IPS-15b (cell line): ENCODE measurements at regions not wholly inside any gene's neighbourhood (a gene's known extent, or its start where the extent isn't known, plus 50 kb on each side); places are given as distances from the start of the nearest gene placed in this dataset.

Source experiments
- H3K27me3 ChIP-seq: one replicate; pipeline ENCODE4 v1.6.1; 2013; ENCODE audit warnings: low read length; ENCODE audit not compliant: control insufficient read depth, insufficient read depth
- H3K36me3 ChIP-seq: one replicate; pipeline ENCODE4 v1.6.1; 2013; ENCODE audit warnings: low read length; ENCODE audit not compliant: control insufficient read depth, insufficient read depth
- H3K4me1 ChIP-seq: one replicate; pipeline ENCODE4 v1.6.1; 2013; ENCODE audit warnings: mild to moderate bottlenecking, low read length; ENCODE audit not compliant: control insufficient read depth, insufficient read depth
- H3K4me3 ChIP-seq: one replicate; pipeline ENCODE4 v1.5.1; 2013; ENCODE audit warnings: low read depth, low read length
- H3K9ac ChIP-seq: one replicate; pipeline ENCODE4 v1.6.1; 2013; ENCODE audit warnings: low read depth, mild to moderate bottlenecking, low read length
- H3K9me3 ChIP-seq: one replicate; pipeline ENCODE4 v1.6.1; 2013; ENCODE audit warnings: mild to moderate bottlenecking, low read length; ENCODE audit not compliant: control insufficient read depth, insufficient read depth

DNA sequence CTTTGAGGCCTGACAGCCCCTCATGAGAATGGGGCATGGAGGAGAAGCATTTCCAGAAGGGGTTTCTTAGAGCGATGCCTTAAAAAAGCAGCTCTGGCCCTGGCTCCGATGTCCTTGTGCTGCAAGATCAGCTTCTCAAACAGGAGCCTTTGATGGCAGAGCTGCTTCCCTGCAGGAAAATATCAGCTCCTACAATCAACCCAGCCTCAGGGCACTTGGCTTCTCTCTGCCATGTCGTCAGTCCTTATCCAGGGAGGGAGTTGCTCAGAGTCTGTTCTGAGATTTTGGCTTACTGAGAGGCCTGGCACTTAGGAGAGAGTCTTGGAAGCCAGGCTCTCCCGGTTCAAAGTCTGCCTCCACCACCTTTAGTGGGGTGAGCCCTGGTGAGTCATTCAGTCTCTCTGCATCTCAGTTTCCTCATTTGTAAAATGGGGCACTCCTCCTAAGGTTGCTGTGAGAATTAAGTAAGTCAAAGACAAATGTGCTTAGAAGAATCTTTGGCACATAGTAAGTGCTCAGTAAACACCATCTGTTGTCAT, 184.4 kb downstream of the HAPSTR1 start:
- Histone ChIP-seq H3K9me3 (no peaks in the 10 kb centered on the region), H3K36me3 (no peaks in the 10 kb centered on the region), H3K4me1 (no peaks in the 10 kb centered on the region), H3K4me3 (no peak overlapping the region), H3K27me3 (no peaks in the 10 kb centered on the region), H3K9ac (no peak overlapping the region)

DNA sequence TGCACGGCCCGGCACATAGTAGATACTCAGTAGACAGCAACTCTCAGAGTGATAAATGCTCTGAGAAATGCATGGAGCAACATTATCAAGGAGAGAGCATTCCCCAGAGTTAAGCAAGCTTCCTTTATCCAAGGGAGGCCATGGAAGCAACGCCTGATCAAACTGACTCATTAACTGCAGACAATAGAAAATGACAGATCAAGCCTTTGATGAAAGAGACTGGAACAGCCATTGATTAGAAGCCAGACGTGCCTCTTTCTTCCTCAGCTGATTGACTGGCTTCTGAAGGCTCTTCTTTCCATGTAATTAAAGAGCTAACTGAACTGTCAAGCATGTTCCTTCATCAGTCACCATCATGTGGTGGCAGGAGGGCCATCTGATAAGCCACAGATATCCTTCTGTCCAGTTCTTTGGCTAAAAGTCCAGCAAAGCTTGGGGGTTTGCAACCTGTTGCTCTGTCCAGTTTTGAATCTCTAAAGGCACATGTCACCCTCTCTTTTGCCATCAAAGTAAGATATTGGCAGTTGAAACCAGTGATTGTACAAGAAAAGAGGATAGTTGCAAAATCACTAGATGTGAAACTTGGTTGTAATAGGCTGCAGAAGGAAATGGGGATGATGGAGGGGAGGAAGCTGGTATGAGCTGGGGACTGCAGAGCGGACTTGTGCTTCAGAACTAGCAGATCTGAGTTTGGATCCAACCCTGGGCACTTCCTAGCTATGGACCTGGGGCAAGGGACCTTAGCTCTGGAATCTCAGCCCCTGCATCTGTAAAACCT, 188.0 kb downstream of the HAPSTR1 start:
- Histone ChIP-seq H3K36me3 (no peaks in the 10 kb centered on the region), H3K9me3 (no peaks in the 10 kb centered on the region), H3K4me3 (no peak overlapping the region)

DNA sequence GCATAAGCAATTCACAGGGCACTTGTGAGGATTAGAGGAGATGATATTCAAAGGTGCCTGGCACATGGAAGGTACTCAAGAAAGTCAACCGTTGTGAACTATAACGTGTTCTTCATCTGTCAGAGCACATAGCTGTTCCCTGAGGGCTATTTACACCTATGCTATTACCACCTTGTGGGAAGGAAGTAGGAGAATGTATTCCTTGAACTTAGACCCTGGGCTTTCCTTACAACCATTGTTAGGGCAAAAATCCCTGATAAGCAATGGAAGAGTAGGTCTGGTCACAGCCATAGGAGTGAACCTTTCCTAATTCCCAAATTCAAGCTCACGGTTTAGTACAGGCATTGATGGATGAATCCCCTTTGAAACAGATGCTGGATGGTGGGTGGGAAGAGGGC, 188.6 kb downstream of the HAPSTR1 start:
- H3K9ac ChIP-seq, result no peak overlapping the region
- no peaks in the 10 kb centered on the region for H3K4me1 ChIP-seq

More for the DNA sequence above, 188.0 kb downstream of the HAPSTR1 start:
- Histone ChIP-seq H3K27me3 (no peaks in the 10 kb centered on the region), H3K9ac (no peak overlapping the region), H3K4me1 (no peaks in the 10 kb centered on the region)

DNA sequence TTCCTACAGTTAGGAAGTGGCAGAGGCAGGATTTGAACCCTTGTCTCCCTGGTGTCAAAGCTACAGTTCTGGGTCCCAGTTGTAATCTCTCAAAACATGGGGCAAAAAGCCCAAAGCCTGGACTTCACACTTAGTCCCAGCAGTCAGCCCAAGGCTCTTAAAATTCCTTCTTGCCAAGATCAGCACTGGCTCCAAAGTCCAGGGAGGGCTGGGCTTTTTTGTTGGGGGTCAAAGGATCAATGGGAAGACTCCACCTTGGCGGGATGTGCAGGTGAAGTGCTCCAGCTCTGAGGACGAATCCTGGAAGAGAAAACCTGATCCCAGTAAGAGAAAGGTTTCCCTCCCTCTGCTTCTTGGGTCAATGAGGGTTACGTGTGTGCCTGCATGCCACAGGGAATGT, 195.5 kb downstream of the HAPSTR1 start:
- H3K4me1 ChIP-seq, result no peaks in the 10 kb centered on the region
- no peaks in the 10 kb centered on the region for H3K36me3 ChIP-seq
- H3K9ac ChIP-seq, result no peak overlapping the region
- H3K27me3 ChIP-seq, result no peaks in the 10 kb centered on the region
- H3K4me3 ChIP-seq, result no peak overlapping the region
- no peaks in the 10 kb centered on the region for H3K9me3 ChIP-seq

More for the DNA sequence above, 188.6 kb downstream of the HAPSTR1 start:
- no peaks in the 10 kb centered on the region for H3K36me3 ChIP-seq
- H3K9me3 ChIP-seq, result no peaks in the 10 kb centered on the region
- H3K27me3 ChIP-seq, result no peaks in the 10 kb centered on the region
- H3K4me3 ChIP-seq, result no peak overlapping the region

DNA sequence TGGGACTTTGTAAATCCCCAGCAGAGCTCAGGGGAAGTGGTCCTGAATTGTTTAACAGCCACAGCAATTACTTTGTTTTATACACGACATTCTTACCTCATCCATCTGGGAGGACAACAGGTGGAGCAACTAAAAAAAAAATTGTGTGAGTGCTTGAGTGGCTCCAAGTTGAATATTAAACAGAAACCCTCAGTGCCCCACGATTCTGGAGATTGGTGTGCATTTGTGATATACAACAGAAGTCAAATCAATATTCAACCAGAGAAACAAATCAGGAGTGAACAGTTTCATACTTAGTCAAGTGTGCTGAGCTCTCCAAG, 204.8 kb downstream of the HAPSTR1 start:
- Histone ChIP-seq H3K36me3 (no peaks in the 10 kb centered on the region), H3K4me1 (no peaks in the 10 kb centered on the region), H3K9ac (no peak overlapping the region), H3K27me3 (no peaks in the 10 kb centered on the region), H3K4me3 (no peak overlapping the region), H3K9me3 (no peaks in the 10 kb centered on the region)

DNA sequence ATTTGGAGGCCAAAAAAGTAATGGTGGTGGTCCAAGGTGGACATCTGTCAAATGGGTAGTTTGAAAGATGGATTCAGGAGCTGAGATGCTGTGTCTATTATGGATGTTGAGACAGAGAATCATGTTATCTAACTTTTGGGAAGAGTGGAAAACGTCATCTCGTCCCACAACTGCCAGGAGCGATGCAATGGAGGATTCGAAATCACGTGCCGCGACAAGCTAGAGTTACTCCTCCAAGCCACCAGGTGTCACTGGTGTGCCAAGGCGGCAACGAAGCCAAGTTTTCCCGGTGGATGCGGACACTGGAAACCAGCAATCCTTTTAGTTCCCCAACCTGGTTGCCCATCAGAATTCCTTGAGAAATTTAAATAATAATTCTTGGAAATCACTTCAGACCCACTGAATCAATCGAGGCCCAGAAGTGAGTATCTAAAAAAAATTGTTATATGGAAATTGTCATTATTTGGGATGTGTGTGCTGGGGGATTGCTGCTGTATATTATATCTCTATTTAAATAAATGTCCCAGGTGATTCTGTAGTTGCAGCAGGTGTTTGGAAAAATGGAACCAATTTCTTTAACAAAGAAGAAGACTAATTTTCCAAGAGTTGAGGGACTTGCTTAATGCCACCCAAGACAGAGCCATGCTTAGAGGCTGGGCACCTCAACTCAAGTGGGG, 206.1 kb downstream of the HAPSTR1 start:
- H3K4me3 ChIP-seq, result no peak overlapping the region
- no peaks in the 10 kb centered on the region for H3K36me3 ChIP-seq
- H3K9me3 ChIP-seq, result no peaks in the 10 kb centered on the region
- no peaks in the 10 kb centered on the region for H3K4me1 ChIP-seq
- H3K9ac ChIP-seq, result no peak overlapping the region
- no peaks in the 10 kb centered on the region for H3K27me3 ChIP-seq

DNA sequence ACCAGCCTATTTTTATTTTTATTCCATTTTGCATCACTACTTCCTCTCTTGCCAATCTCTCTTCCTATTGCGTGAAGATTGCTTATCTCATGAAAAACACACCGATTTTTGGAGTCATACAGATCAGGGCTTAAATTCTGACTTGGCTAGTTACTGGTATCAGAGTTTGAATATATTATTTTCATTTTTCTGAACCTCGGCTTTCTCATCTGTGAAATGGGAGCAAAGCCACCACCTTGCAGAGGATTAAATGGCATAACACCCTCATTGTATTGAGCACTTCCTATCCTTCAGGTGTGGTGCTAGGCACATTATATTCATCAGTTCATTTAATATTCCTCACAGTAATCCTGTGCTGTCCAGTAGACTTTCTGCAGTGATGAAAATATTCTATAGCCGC, 208.8 kb downstream of the HAPSTR1 start:
- H3K4me3 ChIP-seq, result no peak overlapping the region
- H3K36me3 ChIP-seq, result no peaks in the 10 kb centered on the region
- H3K9me3 ChIP-seq, result no peaks in the 10 kb centered on the region
- no peak overlapping the region for H3K9ac ChIP-seq
- no peaks in the 10 kb centered on the region for H3K4me1 ChIP-seq
- H3K27me3 ChIP-seq, result no peaks in the 10 kb centered on the region

DNA sequence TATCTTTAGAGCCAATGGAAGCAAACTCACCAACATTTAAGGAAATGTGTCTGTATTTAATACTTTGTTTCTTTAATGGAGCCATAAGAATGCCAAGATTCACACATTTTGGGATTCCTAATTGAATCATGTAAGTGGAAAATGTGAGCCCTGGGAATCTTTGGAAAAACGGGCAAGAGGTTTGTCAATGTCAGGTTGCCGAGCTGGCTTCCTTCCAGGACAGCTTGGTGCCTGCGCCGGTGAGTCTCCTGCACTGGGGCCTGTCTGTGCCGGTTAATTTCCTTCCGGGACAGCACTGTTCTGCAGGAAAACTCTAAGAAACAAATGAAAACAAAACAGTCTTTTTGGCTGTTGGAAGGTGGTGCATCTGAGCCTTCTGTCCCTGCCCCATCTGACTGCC, 210.6 kb downstream of the HAPSTR1 start:
- no peak overlapping the region for H3K4me3 ChIP-seq
- H3K4me1 ChIP-seq, result no peaks in the 10 kb centered on the region
- H3K9ac ChIP-seq, result no peak overlapping the region
- no peaks in the 10 kb centered on the region for H3K9me3 ChIP-seq
- no peaks in the 10 kb centered on the region for H3K36me3 ChIP-seq
- no peaks in the 10 kb centered on the region for H3K27me3 ChIP-seq

DNA sequence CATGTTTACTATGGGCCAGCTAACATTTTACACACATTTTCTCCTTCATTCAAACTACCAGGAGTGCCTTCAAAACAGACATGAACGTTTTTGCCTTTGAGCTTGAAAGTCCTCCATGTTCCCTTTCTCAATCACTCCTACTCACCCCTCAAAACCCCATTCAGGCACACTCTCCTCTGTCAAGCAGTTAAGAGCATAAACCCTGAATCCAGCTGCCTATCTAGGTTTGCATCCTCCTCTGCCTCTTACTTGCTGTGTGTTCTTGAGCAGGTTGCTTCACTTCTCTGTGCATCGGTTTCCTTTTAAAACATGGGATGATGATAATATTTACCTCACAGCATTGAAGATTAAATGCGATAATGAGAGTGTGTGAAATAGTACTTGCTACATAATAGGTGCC, 215.3 kb downstream of the HAPSTR1 start:
- H3K4me1 ChIP-seq, result no peaks in the 10 kb centered on the region
- peaks cover 8% of the 10 kb centered on the region for H3K27me3 ChIP-seq
- H3K9ac ChIP-seq, result no peak overlapping the region

DNA sequence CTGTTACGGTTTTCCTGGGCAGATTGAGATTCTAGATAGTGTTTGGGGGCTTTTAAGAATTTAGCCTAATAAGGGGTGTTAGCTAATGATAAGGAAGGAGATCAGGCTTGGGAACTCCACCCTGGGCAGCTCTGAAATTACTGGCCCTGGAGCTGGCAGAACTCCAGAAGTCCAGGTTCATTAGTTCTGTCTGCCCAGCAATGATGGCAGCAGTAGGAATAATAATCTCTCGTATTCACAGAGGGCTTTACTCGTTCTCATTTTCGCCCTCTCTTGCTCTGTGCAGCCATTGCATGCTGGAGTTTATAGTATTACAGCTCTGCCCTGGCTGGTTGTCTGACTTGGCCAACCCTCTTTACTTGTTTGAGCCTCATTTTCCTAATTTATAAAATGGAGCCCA, 216.0 kb downstream of the HAPSTR1 start:
- no peak overlapping the region for H3K4me3 ChIP-seq
- H3K9ac ChIP-seq, result no peak overlapping the region
- no peaks in the 10 kb centered on the region for H3K36me3 ChIP-seq

More for the DNA sequence above, 215.3 kb downstream of the HAPSTR1 start:
- Histone ChIP-seq H3K4me3 (no peak overlapping the region), H3K9me3 (no peaks in the 10 kb centered on the region), H3K36me3 (no peaks in the 10 kb centered on the region)

DNA sequence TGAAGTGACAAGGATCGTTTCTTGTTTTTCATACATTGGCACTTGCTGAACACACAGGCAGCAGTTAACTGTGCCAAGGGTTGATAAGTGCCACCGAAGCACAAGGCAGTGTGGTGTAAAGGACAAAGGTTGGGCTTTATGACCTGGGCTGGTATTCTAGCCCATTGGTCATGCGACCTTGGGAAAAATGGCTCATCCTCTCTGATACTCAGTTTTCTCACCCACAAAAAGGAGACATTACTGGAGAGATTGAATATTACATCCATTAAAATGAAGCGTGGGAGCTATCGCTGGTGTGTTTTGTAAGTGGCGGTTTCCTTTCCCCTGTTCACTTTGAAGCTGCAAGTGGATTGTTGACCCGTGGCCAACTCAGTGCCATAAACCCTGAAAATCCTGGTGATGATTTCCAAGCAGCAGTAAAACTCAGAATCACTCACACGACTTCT, 216.9 kb downstream of the HAPSTR1 start:
- Histone ChIP-seq H3K27me3 (peaks cover 16% of the 10 kb centered on the region), H3K36me3 (no peaks in the 10 kb centered on the region), H3K9ac (no peak overlapping the region), H3K4me1 (no peaks in the 10 kb centered on the region), H3K9me3 (no peaks in the 10 kb centered on the region), H3K4me3 (no peak overlapping the region)

More for the DNA sequence above, 216.0 kb downstream of the HAPSTR1 start:
- peaks cover 14% of the 10 kb centered on the region for H3K27me3 ChIP-seq
- H3K9me3 ChIP-seq, result no peaks in the 10 kb centered on the region
- H3K4me1 ChIP-seq, result no peaks in the 10 kb centered on the region

DNA sequence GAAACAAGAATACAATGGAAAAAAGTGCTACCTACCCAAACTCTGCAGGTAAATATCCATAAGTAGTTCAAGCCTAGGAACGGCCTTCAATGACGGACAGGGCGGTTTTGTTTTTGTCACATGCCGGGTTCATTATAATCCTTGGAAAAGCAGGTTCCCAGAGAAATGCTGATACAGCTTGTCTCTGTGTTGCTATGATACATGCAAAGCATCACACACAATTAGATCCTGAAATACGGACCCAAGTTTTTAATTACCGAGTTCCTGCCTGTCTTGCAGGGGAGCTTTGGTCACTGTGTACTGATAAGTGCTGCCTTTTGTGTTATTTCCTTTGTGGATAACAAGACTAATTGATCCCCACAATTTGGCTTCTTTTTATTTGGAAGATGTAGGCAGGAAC, 217.4 kb downstream of the HAPSTR1 start:
- Histone ChIP-seq H3K4me1 (no peaks in the 10 kb centered on the region), H3K27me3 (peaks cover 19% of the 10 kb centered on the region), H3K4me3 (no peak overlapping the region), H3K36me3 (no peaks in the 10 kb centered on the region), H3K9me3 (no peaks in the 10 kb centered on the region), H3K9ac (no peak overlapping the region)
